Esophagus squamous epithelium (tissue), 4 donors: ENCODE measurements at regions not wholly inside any gene's neighbourhood (a gene's known extent, or its start where the extent isn't known, plus 50 kb on each side); places are given as distances from the start of the nearest gene placed in this dataset.

Source experiments
- CTCF ChIP-seq, 6 experiments: fragments of 450-650 bp in 4 of 6; fragments of 200-600 bp in 2 of 6; sonication (generic) in 2 of 6; IDR thresholded peaks; one replicate each; pipeline ENCODE4 v1.5.1; 2016 to 2019; ENCODE audit warnings: antibody characterized with exemption in 6 of 6, mild to moderate bottlenecking in 4 of 6, moderate library complexity in 4 of 6
- POLR2A ChIP-seq, 4 donors: fragments of 450-650 bp; IDR thresholded peaks; one replicate each; pipeline ENCODE4 v1.6.1; 2017; ENCODE audit warnings: antibody characterized with exemption in 4 of 4, mild to moderate bottlenecking in 4 of 4, moderate library complexity in 3 of 4

- TF ChIP-seq CTCF (IDR thresholded peaks at IDR 0.05): no peak
- no peak for TF ChIP-seq POLR2A (IDR thresholded peaks at IDR 0.05)
Measured at GRCh38 chr4:181254771-181255170, 988.4 kb upstream of the TENM3 start.
